GM12878 (cell line): ENCODE measurements at regions not wholly inside any gene's neighbourhood (a gene's known extent, or its start where the extent isn't known, plus 50 kb on each side); places are given as distances from the start of the nearest gene placed in this dataset.

Experiments used
- ATAC-seq: fragments of 200-7000 bp; cut with Tn5 transposase; 3 replicates; pipeline ENCODE4 v1.9.1; 2020; ENCODE audit warnings: mild to moderate bottlenecking, moderate library complexity
- BruUV-seq: library from RNA; stranded (reverse); fragments of 400-500 nt; replicated peaks from 2 replicates; lab custom pipeline; 2021; lab: Mats Ljungman, UMichigan
- CTCF ChIA-PET: fragments of 300-600 bp; sonication (Branson Sonifier 250); formaldehyde crosslinking; extraction: SDS; loops from one replicate; lab custom pipeline; 2021; ENCODE audit warnings: inconsistent platforms; lab: Yijun Ruan, JAX
- POLR2A ChIA-PET: fragments of 350-600 bp; formaldehyde crosslinking; extraction: SDS; loops from one replicate; lab custom pipeline; 2021; ENCODE audit warnings: inconsistent platforms; lab: Charles Lee
- RAD21 ChIA-PET: fragments of 300-600 bp; sonication (Branson Sonifier 250); formaldehyde crosslinking; loops from one replicate; lab custom pipeline; 2023; ENCODE audit warnings: antibody characterized with exemption; ENCODE audit not compliant: unreplicated experiment; lab: Charles Lee
- SMC1A ChIA-PET: fragments of 300-600 bp; sonication (Branson Sonifier 250); formaldehyde crosslinking; loops from one replicate; lab custom pipeline; 2023; ENCODE audit not compliant: unreplicated experiment, uncharacterized antibody; lab: Charles Lee
- DNase-seq: peaks from one replicate; pipeline ENCODE4 v3.0.0-alpha.2; 2011; ENCODE audit warnings: low read depth, low spot score
- FAIRE-seq: peaks from 3 replicates; lab custom pipeline; 2011; peaks lifted over from hg19 to GRCh38; lab: Jason Lieb, UNC
- H2AFZ ChIP-seq: 2 replicates; pipeline ENCODE4 v1.6.0; 2011; ENCODE audit warnings: low read depth, low read length, control low read depth; ENCODE audit not compliant: control insufficient read depth
- H3K27ac ChIP-seq: 2 replicates; pipeline ENCODE4 v1.5.1; 2011; ENCODE audit warnings: control low read depth; ENCODE audit not compliant: control insufficient read depth, insufficient read depth
- H3K27me3 ChIP-seq, 2 experiments: replicated peaks in 1 of 2; 2 replicates each; pipeline versions ENCODE4 v1.6.0 to v1.6.1; 2011; ENCODE audit warnings: low read length in 1 of 2; ENCODE audit not compliant: control insufficient read depth in 2 of 2, insufficient read depth in 2 of 2
- H3K36me3 ChIP-seq, 2 experiments: 2 replicates each; pipeline ENCODE4 v1.5.1; 2011; ENCODE audit warnings: low read length in 1 of 2; ENCODE audit not compliant: control insufficient read depth in 2 of 2, insufficient read depth in 2 of 2
- H3K4me1 ChIP-seq: 2 replicates; pipeline ENCODE4 v1.6.1; 2011; ENCODE audit warnings: mild to moderate bottlenecking, low read length, moderate library complexity, mixed read lengths; ENCODE audit not compliant: control insufficient read depth, insufficient read depth
- H3K4me2 ChIP-seq: 2 replicates; pipeline ENCODE4 v1.6.0; 2011; ENCODE audit warnings: control low read depth; ENCODE audit not compliant: control insufficient read depth, insufficient read depth
- H3K4me3 ChIP-seq: fragments of 200-600 bp; sonication (generic); 2 replicates; pipeline ENCODE4 v1.5.1; 2016
- H3K79me2 ChIP-seq: 2 replicates; pipeline ENCODE4 v1.6.0; 2011; ENCODE audit warnings: low read length; ENCODE audit not compliant: control insufficient read depth, insufficient read depth
- H3K9ac ChIP-seq: 2 replicates; pipeline ENCODE4 v1.8.0; 2011; ENCODE audit warnings: low read length, control low read depth, mixed read lengths; ENCODE audit not compliant: control insufficient read depth, insufficient read depth
- H3K9me3 ChIP-seq: replicated peaks from 3 replicates; pipeline ENCODE4 v1.5.1; 2011; ENCODE audit warnings: mild to moderate bottlenecking, low read length; ENCODE audit not compliant: control insufficient read depth, insufficient read depth
- H4K20me1 ChIP-seq: 2 replicates; pipeline ENCODE4 v1.6.0; 2011; ENCODE audit not compliant: control insufficient read depth, insufficient read depth
- ATF2 ChIP-seq: IDR thresholded peaks from 2 replicates; pipeline ENCODE4 v1.6.1; 2012; ENCODE audit warnings: low read length, inconsistent platforms
- BRCA1 ChIP-seq: IDR thresholded peaks from 2 replicates; pipeline ENCODE4 v1.6.1; 2011; ENCODE audit warnings: low read depth, low read length, improper control_type of control experiment
- CBX3 ChIP-seq: fragments of 200-600 bp; sonication (generic); IDR thresholded peaks from 2 replicates; pipeline ENCODE4 v1.6.1; 2016; ENCODE audit warnings: low read depth, borderline replicate concordance
- CHD2 ChIP-seq: IDR thresholded peaks from 2 replicates; pipeline ENCODE4 v1.6.1; 2011; ENCODE audit warnings: low read depth, low read length, improper control_type of control experiment, borderline replicate concordance
- CHD4 ChIP-seq: fragments of 200-600 bp; sonication (generic); IDR thresholded peaks from 2 replicates; pipeline ENCODE4 v1.6.1; 2016; ENCODE audit warnings: mild to moderate bottlenecking
- EED ChIP-seq: sonication (generic); IDR thresholded peaks from 2 replicates; pipeline ENCODE4 v1.6.1; 2016; ENCODE audit warnings: antibody characterized with exemption, low read depth
- FOXK2 ChIP-seq: fragments of 450-650 bp; IDR thresholded peaks from 2 replicates; pipeline ENCODE4 v1.6.1; 2017; ENCODE audit warnings: mild to moderate bottlenecking, moderate library complexity
- FOXM1 ChIP-seq: IDR thresholded peaks from 2 replicates; pipeline ENCODE4 v1.6.1; 2012; ENCODE audit warnings: low read depth, mild to moderate bottlenecking, inconsistent platforms, low read length, moderate library complexity
- HDAC6 ChIP-seq: fragments of 200-600 bp; sonication (generic); IDR thresholded peaks from one replicate; pipeline ENCODE4 v1.8.0; 2017; ENCODE audit warnings: antibody characterized with exemption; ENCODE audit not compliant: unreplicated experiment
- IRF5 ChIP-seq: fragments of 450-650 bp; IDR thresholded peaks from 2 replicates; pipeline ENCODE4 v1.6.1; 2017; ENCODE audit warnings: borderline replicate concordance
- PAX5 ChIP-seq: IDR thresholded peaks from 2 replicates; pipeline ENCODE4 v1.6.1; 2011; ENCODE audit warnings: low read depth, low read length, borderline replicate concordance
- STAT1 ChIP-seq: fragments of 450-650 bp; conservative IDR thresholded peaks from 2 replicates; pipeline ENCODE4 v1.6.1; 2014; ENCODE audit warnings: antibody characterized with exemption, mild to moderate bottlenecking
- TCF3 ChIP-seq: IDR thresholded peaks from 2 replicates; pipeline ENCODE4 v1.6.1; 2012; ENCODE audit warnings: low read depth, mild to moderate bottlenecking, low read length, borderline replicate concordance; ENCODE audit not compliant: insufficient read depth
- TCF7 ChIP-seq: IDR thresholded peaks from 2 replicates; pipeline ENCODE4 v1.6.1; 2014; ENCODE audit warnings: antibody characterized with exemption, borderline replicate concordance
- ZBTB11 ChIP-seq: fragments of 450-650 bp; formaldehyde crosslinking; IDR thresholded peaks from 2 replicates; pipeline ENCODE4 v1.5.0; 2022; ENCODE audit warnings: mild to moderate bottlenecking, missing genetic modification characterization
- WGBS: methylation state at CpG from one replicate; pipeline ENCODE4 v1.1.6; 2016; ENCODE audit warnings: low lambda C conversion rate; ENCODE audit not compliant: insufficient replicate concordance, insufficient coverage; ENCODE audit errors: missing lambda C conversion rate; 5-methylcytosine and 5-hydroxymethylcytosine counted together
- in situ Hi-C: fragments of 300-500 bp; cut with MboI; formaldehyde crosslinking; loops from 9 replicates; pipeline ENCODE4 v1.14.3; 2018; ENCODE audit warnings: mixed read lengths
- intact Hi-C: fragments of 100-400 bp; cut with micrococcal nuclease; formaldehyde crosslinking; loops from one replicate; pipeline ENCODE4 v1.14.2; 2022; ENCODE audit not compliant: unreplicated experiment
- TF ChIP-seq, protein P1 (sequence below): IDR thresholded peaks from 2 replicates; pipeline ENCODE4 v1.6.1; 2011; ENCODE audit warnings: low read depth, low read length, improper control_type of control experiment, borderline replicate concordance

- ChIA-PET RAD21 (interaction anchor here (1.0 to 1.7 kb wide), 12 partner anchors 10 to 126 kb away, joined by 3 to 7 read pairs (median 3); no protein-coding TSS in a partner anchor), SMC1A (interaction anchor here (0.6 to 1.9 kb wide), 23 partner anchors 9 to 447 kb away, joined by 3 to 9 read pairs (median 3); no protein-coding TSS in a partner anchor), POLR2A (interaction anchor here (0.8 kb wide), 1 partner anchor 113 kb away, joined by 4 read pairs; no protein-coding TSS in a partner anchor), CTCF (interaction anchor here (0.7 to 1.3 kb wide), 5 partner anchors 10 to 124 kb away, joined by 3 to 5 read pairs (median 4); no protein-coding TSS in a partner anchor)
- intact Hi-C loops (loop anchor here (5.0 kb wide), 2 partner anchors 108 to 123 kb away; no protein-coding TSS in a partner anchor), in situ Hi-C loops (no loop called here)
- Histone ChIP-seq H3K9me3 (peaks cover 6% of the 10 kb centered on the region; the same call in 2 of the 3 replicates), H3K4me2 (peak overlapping the region; percentile 66), H3K27me3 (no peaks in the 10 kb centered on the region), H3K4me1 (peaks cover 26% of the 10 kb centered on the region), H3K4me3 (no peak overlapping the region; the same call in 1 of the 2 replicates), H3K9ac (peak overlapping the region; percentile 56), H2AFZ (peak overlapping the region; percentile 90), H3K27ac (peak overlapping the region; percentile 94), H3K36me3 (no peaks in the 10 kb centered on the region), H3K79me2 (no peaks in the 10 kb centered on the region), H4K20me1 (no peaks in the 10 kb centered on the region)
- DNase-seq = peak; percentile 64
- ATAC-seq = peak; percentile 73
- peak; percentile 59 for FAIRE-seq
- WGBS = 2% methylated on average over 4 of the region's 4 CpGs
- BruUV-seq = no TSS peak
- TF ChIP-seq PAX5 (peak; percentile 51; the same call in 1 of the 2 replicates), CHD4 (no peak), FOXK2 (no peak), ZBTB11 (CRISPR knock-in tag) (no peak), TCF3 (peak; percentile 45; the same call in 1 of the 2 replicates), TCF7 (peak; percentile 43; the same call in 1 of the 2 replicates), FOXM1 (peak; percentile 51; the same call in 1 of the 2 replicates), CHD2 (no peak), STAT1 (no peak), EED (peak; percentile 70; the same call in 1 of the 2 replicates), HDAC6 (no peak), IRF5 (no peak), ATF2 (peak; percentile 66), BRCA1 (no peak), CBX3 (no peak)
- TF ChIP-seq, protein P1, sequence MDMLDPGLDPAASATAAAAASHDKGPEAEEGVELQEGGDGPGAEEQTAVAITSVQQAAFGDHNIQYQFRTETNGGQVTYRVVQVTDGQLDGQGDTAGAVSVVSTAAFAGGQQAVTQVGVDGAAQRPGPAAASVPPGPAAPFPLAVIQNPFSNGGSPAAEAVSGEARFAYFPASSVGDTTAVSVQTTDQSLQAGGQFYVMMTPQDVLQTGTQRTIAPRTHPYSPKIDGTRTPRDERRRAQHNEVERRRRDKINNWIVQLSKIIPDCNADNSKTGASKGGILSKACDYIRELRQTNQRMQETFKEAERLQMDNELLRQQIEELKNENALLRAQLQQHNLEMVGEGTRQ = no peak; the same call in 1 of the 2 replicates
These were observed 101.5 kb upstream of the MARCKS start for GRCh38 chr6:113755449-113756289.
